Activated CD4-positive, alpha-beta T cell treated with anti-CD3 and anti-CD28 coated beads, Interleukin-2, amount 10 ng/mL, durations not matched to agents 24 days and 14 days (primary cell): ENCODE measurements at regions not wholly inside any gene's neighbourhood (a gene's known extent, or its start where the extent isn't known, plus 50 kb on each side); places are given as distances from the start of the nearest gene placed in this dataset.

ENCODE experiments used
- DNase-seq: peaks from one replicate; pipeline ENCODE4 v3.0.0; 2022
- H3K27ac Mint-ChIP-seq: one replicate; pipeline ENCODE4 v1.8.0; 2022; ENCODE audit warnings: mild to moderate bottlenecking, mixed read lengths
- H3K27me3 Mint-ChIP-seq: one replicate; pipeline ENCODE4 v1.8.0; 2022; ENCODE audit warnings: mixed read lengths
- H3K36me3 Mint-ChIP-seq: one replicate; pipeline ENCODE4 v1.8.0; 2022; ENCODE audit warnings: low read depth, mild to moderate bottlenecking, mixed read lengths
- H3K4me1 Mint-ChIP-seq: one replicate; pipeline ENCODE4 v1.8.0; 2021; ENCODE audit warnings: mixed read lengths
- H3K4me3 Mint-ChIP-seq: one replicate; pipeline ENCODE4 v1.8.0; 2022; ENCODE audit warnings: mild to moderate bottlenecking, moderate library complexity, mixed read lengths
- H3K9me3 Mint-ChIP-seq: one replicate; pipeline ENCODE4 v1.8.0; 2021; ENCODE audit warnings: mixed read lengths
- intact Hi-C: fragments of 100-400 bp; cut with micrococcal nuclease; formaldehyde crosslinking; loops from one replicate; pipeline ENCODE4 v1.15.1; 2023

- intact Hi-C loops: no loop called here
- H3K4me3 Mint-ChIP-seq: no peak overlapping the region
- H3K27me3 Mint-ChIP-seq: no peaks in the 10 kb centered on the region
- peaks cover 7% of the 10 kb centered on the region for H3K4me1 Mint-ChIP-seq
- H3K27ac Mint-ChIP-seq: no peak overlapping the region
- H3K36me3 Mint-ChIP-seq: no peaks in the 10 kb centered on the region
- DNase-seq: no peak
- H3K9me3 Mint-ChIP-seq: no peaks in the 10 kb centered on the region
Observed at GRCh38 chr11:8329847-8330361, 66.2 kb upstream of the LMO1 start.

- DNase-seq: no peak
- Mint-ChIP-seq H3K4me3 (no peak overlapping the region), H3K27me3 (no peaks in the 10 kb centered on the region), H3K36me3 (no peaks in the 10 kb centered on the region), H3K27ac (no peak overlapping the region), H3K4me1 (peaks cover 7% of the 10 kb centered on the region), H3K9me3 (no peaks in the 10 kb centered on the region)
- intact Hi-C loops: no loop called here
Observed at GRCh38 chr11:8329336-8329735, 65.7 kb upstream of the LMO1 start.

GRCh38 chr11:8328848-8329330, 65.2 kb upstream of the LMO1 start:
- intact Hi-C loops: no loop called here
- Mint-ChIP-seq H3K36me3 (no peaks in the 10 kb centered on the region), H3K27me3 (no peaks in the 10 kb centered on the region), H3K9me3 (no peaks in the 10 kb centered on the region), H3K27ac (no peak overlapping the region), H3K4me3 (no peak overlapping the region), H3K4me1 (peaks cover 7% of the 10 kb centered on the region)
- DNase-seq: peak; percentile 88

GRCh38 chr11:8328231-8328794, 64.6 kb upstream of the LMO1 start:
- H3K36me3 Mint-ChIP-seq: no peaks in the 10 kb centered on the region
- no peaks in the 10 kb centered on the region for H3K9me3 Mint-ChIP-seq
- no peak overlapping the region for H3K27ac Mint-ChIP-seq
- H3K4me1 Mint-ChIP-seq: peaks cover 7% of the 10 kb centered on the region
- intact Hi-C loops: no loop called here
- no peak for DNase-seq
- no peaks in the 10 kb centered on the region for H3K27me3 Mint-ChIP-seq
- H3K4me3 Mint-ChIP-seq: no peak overlapping the region

- H3K4me3 Mint-ChIP-seq: no peak overlapping the region
- H3K36me3 Mint-ChIP-seq: no peaks in the 10 kb centered on the region
- peaks cover 1% of the 10 kb centered on the region for H3K27me3 Mint-ChIP-seq
- intact Hi-C loops: no loop called here
- no peak overlapping the region for H3K27ac Mint-ChIP-seq
- no peaks in the 10 kb centered on the region for H3K9me3 Mint-ChIP-seq
- peaks cover 7% of the 10 kb centered on the region for H3K4me1 Mint-ChIP-seq
- no peak for DNase-seq
Observed at GRCh38 chr11:8327761-8328192, 64.1 kb upstream of the LMO1 start.

GRCh38 chr11:8326337-8326736, 62.7 kb upstream of the LMO1 start:
- H3K27ac Mint-ChIP-seq: no peak overlapping the region
- H3K4me1 Mint-ChIP-seq: peaks cover 7% of the 10 kb centered on the region
- H3K27me3 Mint-ChIP-seq: peaks cover 2% of the 10 kb centered on the region
- intact Hi-C loops: no loop called here
- H3K36me3 Mint-ChIP-seq: no peaks in the 10 kb centered on the region
- H3K9me3 Mint-ChIP-seq: no peaks in the 10 kb centered on the region
- no peak for DNase-seq
- H3K4me3 Mint-ChIP-seq: no peak overlapping the region

GRCh38 chr11:8325591-8326304, 62.1 kb upstream of the LMO1 start:
- intact Hi-C loops: no loop called here
- H3K27ac Mint-ChIP-seq: no peak overlapping the region
- no peak for DNase-seq
- no peaks in the 10 kb centered on the region for H3K9me3 Mint-ChIP-seq
- no peaks in the 10 kb centered on the region for H3K36me3 Mint-ChIP-seq
- peaks cover 2% of the 10 kb centered on the region for H3K27me3 Mint-ChIP-seq
- H3K4me1 Mint-ChIP-seq: peaks cover 7% of the 10 kb centered on the region
- no peak overlapping the region for H3K4me3 Mint-ChIP-seq

GRCh38 chr11:8323161-8323935, 59.7 kb upstream of the LMO1 start:
- Mint-ChIP-seq H3K27ac (no peak overlapping the region), H3K9me3 (no peaks in the 10 kb centered on the region), H3K27me3 (peaks cover 2% of the 10 kb centered on the region), H3K4me1 (peaks cover 3% of the 10 kb centered on the region), H3K4me3 (no peak overlapping the region), H3K36me3 (no peaks in the 10 kb centered on the region)
- DNase-seq: no peak
- intact Hi-C loops: no loop called here

- no peak for DNase-seq
- Mint-ChIP-seq H3K9me3 (no peaks in the 10 kb centered on the region), H3K27ac (no peak overlapping the region), H3K4me3 (no peak overlapping the region), H3K36me3 (no peaks in the 10 kb centered on the region), H3K27me3 (peaks cover 2% of the 10 kb centered on the region), H3K4me1 (no peaks in the 10 kb centered on the region)
- intact Hi-C loops: no loop called here
Observed at GRCh38 chr11:8321876-8322275, 58.2 kb upstream of the LMO1 start.

GRCh38 chr11:8320076-8320475, 56.4 kb upstream of the LMO1 start:
- Mint-ChIP-seq H3K27ac (no peak overlapping the region), H3K4me1 (no peaks in the 10 kb centered on the region), H3K27me3 (peaks cover 2% of the 10 kb centered on the region), H3K4me3 (no peak overlapping the region), H3K9me3 (no peaks in the 10 kb centered on the region), H3K36me3 (no peaks in the 10 kb centered on the region)
- DNase-seq: no peak
- intact Hi-C loops: no loop called here

- Mint-ChIP-seq H3K4me3 (no peak overlapping the region), H3K36me3 (no peaks in the 10 kb centered on the region), H3K9me3 (no peaks in the 10 kb centered on the region), H3K27ac (no peak overlapping the region), H3K27me3 (peaks cover 2% of the 10 kb centered on the region), H3K4me1 (no peaks in the 10 kb centered on the region)
- intact Hi-C loops: no loop called here
- no peak for DNase-seq
Observed at GRCh38 chr11:8318536-8318935, 54.9 kb upstream of the LMO1 start.

- Mint-ChIP-seq H3K27ac (no peak overlapping the region), H3K4me3 (no peak overlapping the region), H3K9me3 (no peaks in the 10 kb centered on the region), H3K27me3 (no peaks in the 10 kb centered on the region), H3K4me1 (no peaks in the 10 kb centered on the region), H3K36me3 (no peaks in the 10 kb centered on the region)
- DNase-seq: no peak
- intact Hi-C loops: no loop called here
Observed at GRCh38 chr11:8317159-8317558, 53.5 kb upstream of the LMO1 start.

- Mint-ChIP-seq H3K36me3 (no peaks in the 10 kb centered on the region), H3K9me3 (no peaks in the 10 kb centered on the region), H3K27ac (no peak overlapping the region), H3K27me3 (no peaks in the 10 kb centered on the region), H3K4me1 (no peaks in the 10 kb centered on the region), H3K4me3 (no peak overlapping the region)
- intact Hi-C loops: no loop called here
- no peak for DNase-seq
Observed at GRCh38 chr11:8315954-8316353, 52.3 kb upstream of the LMO1 start.

- H3K36me3 Mint-ChIP-seq: no peaks in the 10 kb centered on the region
- no peaks in the 10 kb centered on the region for H3K4me1 Mint-ChIP-seq
- intact Hi-C loops: no loop called here
- no peak overlapping the region for H3K27ac Mint-ChIP-seq
- no peaks in the 10 kb centered on the region for H3K9me3 Mint-ChIP-seq
- no peaks in the 10 kb centered on the region for H3K27me3 Mint-ChIP-seq
- no peak overlapping the region for H3K4me3 Mint-ChIP-seq
- no peak for DNase-seq
Observed at GRCh38 chr11:8315463-8315862, 51.8 kb upstream of the LMO1 start.
